RWPE2 (cell line): ENCODE measurements at regions not wholly inside any gene's neighbourhood (a gene's known extent, or its start where the extent isn't known, plus 50 kb on each side); places are given as distances from the start of the nearest gene placed in this dataset.

Experiments
- ATAC-seq: fragments of 200-7000 bp; cut with Tn5 transposase; 3 replicates; pipeline ENCODE4 v1.9.1; 2021; ENCODE audit warnings: low read depth
- DNase-seq: peaks from one replicate; pipeline ENCODE4 v3.0.0-alpha.2; 2020; ENCODE audit warnings: low spot score
- H3K27ac ChIP-seq: fragments of 450-650 bp; 2 replicates; pipeline ENCODE4 v1.5.1; 2017; ENCODE audit warnings: mild to moderate bottlenecking; ENCODE audit not compliant: poor library complexity, severe bottlenecking
- H3K27me3 ChIP-seq: fragments of 250-450 bp; sonication (Bioruptor Pico); 2 replicates; pipeline ENCODE4 v1.5.1; 2021; ENCODE audit warnings: mild to moderate bottlenecking, moderate library complexity; ENCODE audit not compliant: insufficient read depth, poor library complexity, severe bottlenecking
- H3K36me3 ChIP-seq: fragments of 250-450 bp; sonication (Bioruptor Pico); 2 replicates; pipeline ENCODE4 v1.5.1; 2020; ENCODE audit warnings: low read depth, mild to moderate bottlenecking, moderate library complexity
- H3K4me1 ChIP-seq: fragments of 250-450 bp; sonication (Bioruptor Pico); 2 replicates; pipeline ENCODE4 v1.5.1; 2021; ENCODE audit warnings: mild to moderate bottlenecking, moderate library complexity; ENCODE audit not compliant: insufficient read depth, poor library complexity, severe bottlenecking
- H3K4me3 ChIP-seq: fragments of 250-450 bp; sonication (Bioruptor Pico); 2 replicates; pipeline ENCODE4 v1.5.1; 2021; ENCODE audit warnings: mild to moderate bottlenecking, moderate library complexity; ENCODE audit not compliant: severe bottlenecking
- H3K9me3 ChIP-seq: fragments of 250-450 bp; sonication (Bioruptor Pico); 2 replicates; pipeline ENCODE4 v1.5.1; 2021; ENCODE audit warnings: mild to moderate bottlenecking, moderate library complexity; ENCODE audit not compliant: severe bottlenecking
- TF ChIP-seq, protein P1 (sequence below): fragments of 450-650 bp; IDR thresholded peaks from one replicate; pipeline ENCODE4 v1.5.1; 2017; ENCODE audit warnings: mild to moderate bottlenecking, moderate library complexity; ENCODE audit not compliant: poor library complexity, severe bottlenecking

DNA sequence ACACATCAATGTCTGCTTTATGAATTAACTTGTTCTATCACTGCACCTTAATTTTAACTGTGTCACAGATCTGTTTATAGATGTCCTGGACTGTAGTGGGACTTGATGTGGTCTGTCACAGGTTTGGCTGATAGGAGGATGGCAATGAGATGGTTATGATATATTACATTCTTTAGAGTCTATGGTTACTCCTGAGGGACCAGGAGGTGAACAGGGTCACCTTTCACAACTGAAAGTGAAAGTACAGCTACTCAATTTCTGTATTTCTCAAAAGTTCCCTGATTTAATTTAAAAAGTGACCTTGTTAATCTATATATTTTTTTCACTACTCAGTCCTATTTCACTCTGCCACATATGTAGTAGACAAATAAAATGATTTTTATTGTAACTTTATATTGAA is 1284.1 kb upstream of the GYPC start:
- ATAC-seq = no peak

DNA sequence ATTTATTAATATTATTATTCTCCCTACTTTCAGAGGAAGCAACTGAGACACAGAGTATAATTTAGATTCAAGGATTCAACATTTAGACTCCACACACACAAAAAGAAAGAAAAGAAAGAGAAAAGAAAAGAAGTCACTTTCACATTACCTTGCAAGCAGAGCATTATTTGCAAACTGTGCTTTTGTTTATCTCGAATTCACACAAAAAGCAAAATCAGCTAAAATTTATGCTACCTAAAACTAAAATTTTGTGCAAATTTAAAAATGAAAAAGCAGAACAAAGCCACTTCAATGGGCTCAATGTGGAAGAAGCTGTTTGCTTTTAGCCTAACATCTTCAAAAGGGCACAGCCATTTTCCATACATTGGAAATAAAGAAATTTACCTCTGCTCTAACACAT is 1282.7 kb upstream of the GYPC start:
- H3K4me3 ChIP-seq = no peak overlapping the region
- no peak for DNase-seq
- no peaks in the 10 kb centered on the region for H3K27me3 ChIP-seq
- no peaks in the 10 kb centered on the region for H3K36me3 ChIP-seq
- TF ChIP-seq, protein P1, sequence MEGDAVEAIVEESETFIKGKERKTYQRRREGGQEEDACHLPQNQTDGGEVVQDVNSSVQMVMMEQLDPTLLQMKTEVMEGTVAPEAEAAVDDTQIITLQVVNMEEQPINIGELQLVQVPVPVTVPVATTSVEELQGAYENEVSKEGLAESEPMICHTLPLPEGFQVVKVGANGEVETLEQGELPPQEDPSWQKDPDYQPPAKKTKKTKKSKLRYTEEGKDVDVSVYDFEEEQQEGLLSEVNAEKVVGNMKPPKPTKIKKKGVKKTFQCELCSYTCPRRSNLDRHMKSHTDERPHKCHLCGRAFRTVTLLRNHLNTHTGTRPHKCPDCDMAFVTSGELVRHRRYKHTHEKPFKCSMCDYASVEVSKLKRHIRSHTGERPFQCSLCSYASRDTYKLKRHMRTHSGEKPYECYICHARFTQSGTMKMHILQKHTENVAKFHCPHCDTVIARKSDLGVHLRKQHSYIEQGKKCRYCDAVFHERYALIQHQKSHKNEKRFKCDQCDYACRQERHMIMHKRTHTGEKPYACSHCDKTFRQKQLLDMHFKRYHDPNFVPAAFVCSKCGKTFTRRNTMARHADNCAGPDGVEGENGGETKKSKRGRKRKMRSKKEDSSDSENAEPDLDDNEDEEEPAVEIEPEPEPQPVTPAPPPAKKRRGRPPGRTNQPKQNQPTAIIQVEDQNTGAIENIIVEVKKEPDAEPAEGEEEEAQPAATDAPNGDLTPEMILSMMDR = no peak
- H3K27ac ChIP-seq = no peak overlapping the region
- no peaks in the 10 kb centered on the region for H3K4me1 ChIP-seq
- no peak for ATAC-seq
- no peaks in the 10 kb centered on the region for H3K9me3 ChIP-seq

More for the DNA sequence above, 1284.1 kb upstream of the GYPC start:
- Histone ChIP-seq H3K9me3 (no peaks in the 10 kb centered on the region), H3K36me3 (no peaks in the 10 kb centered on the region), H3K27ac (no peak overlapping the region), H3K4me3 (no peak overlapping the region), H3K27me3 (no peaks in the 10 kb centered on the region), H3K4me1 (no peaks in the 10 kb centered on the region)
- TF ChIP-seq, protein P1 = no peak
- DNase-seq = no peak

DNA sequence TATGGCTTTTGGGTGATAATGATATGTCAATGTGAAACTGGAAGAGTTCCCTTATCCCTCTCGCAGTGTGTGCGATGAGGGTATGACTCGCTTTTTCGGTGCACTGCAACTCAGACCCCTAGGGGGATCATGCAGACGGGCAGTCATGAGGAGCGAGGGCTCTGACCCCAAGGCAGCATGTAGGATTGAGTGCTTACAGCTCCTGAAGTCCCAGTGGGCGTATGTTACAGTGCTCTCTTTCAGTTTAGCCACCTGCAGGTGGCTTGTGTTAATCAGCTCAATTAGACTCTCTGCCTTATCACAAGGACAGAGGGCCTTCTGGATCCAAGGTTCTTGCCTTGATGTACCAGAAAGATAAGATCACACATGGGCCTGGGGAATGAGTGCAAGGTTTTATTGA is 1269.9 kb upstream of the GYPC start:
- Histone ChIP-seq H3K4me3 (no peak overlapping the region), H3K27ac (no peak overlapping the region), H3K9me3 (no peaks in the 10 kb centered on the region), H3K4me1 (no peaks in the 10 kb centered on the region), H3K36me3 (no peaks in the 10 kb centered on the region), H3K27me3 (no peaks in the 10 kb centered on the region)
- DNase-seq (no peak), ATAC-seq (no peak)
- TF ChIP-seq, protein P1 = no peak

DNA sequence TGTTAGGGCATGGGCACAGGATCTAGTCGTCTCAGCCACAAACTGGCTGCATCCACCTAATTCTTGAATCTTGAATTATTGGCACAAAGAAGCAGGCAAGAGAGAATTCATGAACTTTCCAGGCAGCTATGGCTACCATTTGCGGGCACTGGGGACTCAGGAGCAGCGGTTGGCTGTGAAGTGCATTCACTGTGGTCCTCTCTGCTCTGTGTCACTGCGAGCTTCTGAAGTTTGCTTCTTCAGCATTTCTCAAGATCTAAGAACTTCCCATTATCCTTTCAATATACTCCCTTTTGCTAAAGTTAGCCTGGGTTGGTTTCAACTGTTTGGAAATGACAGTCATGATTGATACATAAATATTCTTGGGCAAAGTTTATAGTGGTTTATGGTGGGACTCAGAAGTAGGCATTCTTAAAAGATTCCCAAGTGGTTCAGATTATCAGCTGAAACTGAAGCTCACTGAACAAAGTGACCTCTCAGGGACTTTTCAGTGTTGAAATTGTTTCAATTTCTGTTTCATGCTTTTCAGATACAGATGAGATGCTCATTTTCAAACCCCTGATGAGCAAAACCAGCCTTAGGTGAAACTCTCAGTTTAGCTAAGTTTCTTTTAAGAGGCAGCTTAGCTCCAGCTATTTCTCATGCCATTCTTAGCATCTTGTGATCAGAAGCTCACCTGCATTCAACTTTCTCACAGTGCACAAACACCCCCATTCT is 1258.3 kb upstream of the GYPC start:
- Histone ChIP-seq H3K4me1 (no peaks in the 10 kb centered on the region), H3K9me3 (no peaks in the 10 kb centered on the region), H3K27me3 (no peaks in the 10 kb centered on the region), H3K27ac (no peak overlapping the region), H3K4me3 (no peak overlapping the region), H3K36me3 (no peaks in the 10 kb centered on the region)
- ATAC-seq (no peak), DNase-seq (no peak)
- TF ChIP-seq, protein P1 = no peak

DNA sequence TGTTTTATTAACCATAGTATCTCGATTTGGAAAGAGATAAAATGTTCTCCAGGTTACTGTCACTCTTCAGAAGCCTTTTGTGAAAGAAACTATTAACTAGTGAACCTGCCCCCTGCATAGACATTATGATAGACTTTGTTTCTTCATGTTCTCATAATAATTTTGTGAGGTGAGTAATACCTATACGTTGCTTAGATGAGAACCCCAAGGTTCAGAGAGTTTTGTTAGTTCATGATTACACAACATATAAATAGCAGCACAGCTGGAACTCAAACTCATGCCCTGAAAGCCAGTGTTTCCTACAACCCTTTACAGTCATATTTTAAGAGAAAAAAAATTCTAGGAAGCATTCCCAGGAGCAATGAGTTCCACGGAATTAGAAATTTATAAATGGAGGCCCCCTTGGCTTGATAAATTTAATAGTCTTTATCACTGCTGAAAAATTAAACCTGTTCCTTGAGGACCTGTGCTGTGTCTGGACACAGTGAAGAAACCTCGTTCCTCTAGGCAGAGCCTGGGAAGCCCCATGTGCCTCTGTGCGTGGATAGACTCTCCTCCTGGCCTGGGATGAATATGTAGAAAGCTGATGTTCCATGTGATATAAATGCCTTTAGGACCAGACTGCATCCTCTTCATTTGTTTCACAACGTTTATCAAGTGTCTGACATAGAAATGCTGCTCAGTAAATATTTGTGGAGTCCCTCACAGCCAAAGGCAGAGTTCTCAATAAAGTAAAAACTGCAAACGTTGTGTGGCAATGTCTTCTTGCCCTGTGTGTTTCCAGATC is 1257.0 kb upstream of the GYPC start:
- TF ChIP-seq, protein P1 = no peak
- Histone ChIP-seq H3K27ac (no peak overlapping the region), H3K4me1 (no peaks in the 10 kb centered on the region), H3K9me3 (no peaks in the 10 kb centered on the region), H3K27me3 (no peaks in the 10 kb centered on the region), H3K36me3 (no peaks in the 10 kb centered on the region), H3K4me3 (no peak overlapping the region)
- no peak for DNase-seq
- ATAC-seq = no peak; the same call in 2 of the 3 replicates
